ENCODE measurements at regions not wholly inside any gene's neighbourhood (a gene's known extent, or its start where the extent isn't known, plus 50 kb on each side); places are given as distances from the start of the nearest gene placed in this dataset.

DNA sequence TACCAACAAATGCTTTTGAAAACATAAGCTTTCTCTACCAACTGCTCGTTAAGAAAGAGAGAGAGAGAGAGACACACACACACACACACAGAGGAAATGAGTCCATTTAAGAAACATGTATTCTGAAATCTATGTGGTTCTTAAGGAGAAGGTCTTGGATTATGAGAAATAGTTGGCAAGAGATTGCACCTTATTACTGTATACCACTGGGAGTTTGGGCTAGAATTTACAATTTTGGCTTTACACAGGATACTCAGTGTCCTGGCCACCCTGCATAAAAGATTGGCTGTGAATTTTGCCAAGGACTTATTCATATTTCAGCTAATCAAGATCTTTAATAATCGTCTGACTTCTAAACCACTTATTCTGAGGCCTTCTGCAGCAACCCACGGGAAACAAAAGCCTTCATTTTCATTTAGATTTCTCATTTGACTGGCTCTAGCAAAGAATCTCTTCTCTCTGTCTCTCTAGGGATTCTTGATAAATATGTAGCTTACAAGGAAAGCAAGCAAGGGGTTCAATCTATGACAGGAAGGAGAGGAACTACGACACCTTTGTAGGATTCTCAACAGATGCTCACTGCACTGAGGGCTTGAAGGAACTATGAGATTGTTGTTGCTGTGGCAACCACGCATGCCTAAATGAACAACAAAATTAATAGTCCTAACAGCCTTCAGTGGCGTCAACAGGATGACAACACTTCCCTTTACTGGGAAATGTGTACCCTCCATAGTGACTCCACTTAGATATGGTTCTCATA, 75.3 kb upstream of the GNAO1 start:
- no peak for TF ChIP-seq GRHL2 (CRISPR knock-in tag; IDR thresholded peaks at IDR 0.05; ENCODE audit: insufficient replicate concordance, severe bottlenecking)
- no peak for TF ChIP-seq OVOL2 (CRISPR knock-in tag; IDR thresholded peaks at IDR 0.05; ENCODE audit: borderline replicate concordance)
- no peak for TF ChIP-seq NR2C2 (CRISPR knock-in tag; IDR thresholded peaks at IDR 0.05)
- no peak for TF ChIP-seq NFATC4 (CRISPR knock-in tag; IDR thresholded peaks at IDR 0.05)
- TF ChIP-seq MXD4 (CRISPR knock-in tag; IDR thresholded peaks at IDR 0.05; ENCODE audit: borderline replicate concordance), result no peak
- TF ChIP-seq JUN (CRISPR knock-in tag; IDR thresholded peaks at IDR 0.05), result no peak
- TF ChIP-seq CBFB (CRISPR knock-in tag; IDR thresholded peaks at IDR 0.05; ENCODE audit: low read depth), result no peak
- TF ChIP-seq, protein P1, sequence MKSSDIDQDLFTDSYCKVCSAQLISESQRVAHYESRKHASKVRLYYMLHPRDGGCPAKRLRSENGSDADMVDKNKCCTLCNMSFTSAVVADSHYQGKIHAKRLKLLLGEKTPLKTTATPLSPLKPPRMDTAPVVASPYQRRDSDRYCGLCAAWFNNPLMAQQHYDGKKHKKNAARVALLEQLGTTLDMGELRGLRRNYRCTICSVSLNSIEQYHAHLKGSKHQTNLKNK (CRISPR knock-in tag; IDR thresholded peaks at IDR 0.05), result no peak
- TF ChIP-seq, protein P2, sequence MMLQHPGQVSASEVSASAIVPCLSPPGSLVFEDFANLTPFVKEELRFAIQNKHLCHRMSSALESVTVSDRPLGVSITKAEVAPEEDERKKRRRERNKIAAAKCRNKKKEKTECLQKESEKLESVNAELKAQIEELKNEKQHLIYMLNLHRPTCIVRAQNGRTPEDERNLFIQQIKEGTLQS (CRISPR knock-in tag; conservative IDR thresholded peaks at IDR 0.05), result no peak
- TF ChIP-seq ZNF416 (CRISPR knock-in tag; IDR thresholded peaks at IDR 0.05), result no peak
- no peak for TF ChIP-seq ZNF671 (CRISPR knock-in tag; IDR thresholded peaks at IDR 0.05)
- TF ChIP-seq ZNF263 (CRISPR knock-in tag; IDR thresholded peaks at IDR 0.05; ENCODE audit: low read depth), result no peak
- TF ChIP-seq, protein P3, sequence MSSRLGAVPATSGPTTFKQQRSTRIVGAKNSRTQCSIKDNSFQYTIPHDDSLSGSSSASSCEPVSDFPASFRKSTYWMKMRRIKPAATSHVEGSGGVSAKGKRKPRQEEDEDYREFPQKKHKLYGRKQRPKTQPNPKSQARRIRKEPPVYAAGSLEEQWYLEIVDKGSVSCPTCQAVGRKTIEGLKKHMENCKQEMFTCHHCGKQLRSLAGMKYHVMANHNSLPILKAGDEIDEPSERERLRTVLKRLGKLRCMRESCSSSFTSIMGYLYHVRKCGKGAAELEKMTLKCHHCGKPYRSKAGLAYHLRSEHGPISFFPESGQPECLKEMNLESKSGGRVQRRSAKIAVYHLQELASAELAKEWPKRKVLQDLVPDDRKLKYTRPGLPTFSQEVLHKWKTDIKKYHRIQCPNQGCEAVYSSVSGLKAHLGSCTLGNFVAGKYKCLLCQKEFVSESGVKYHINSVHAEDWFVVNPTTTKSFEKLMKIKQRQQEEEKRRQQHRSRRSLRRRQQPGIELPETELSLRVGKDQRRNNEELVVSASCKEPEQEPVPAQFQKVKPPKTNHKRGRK (CRISPR knock-in tag; IDR thresholded peaks at IDR 0.05; ENCODE audit: borderline replicate concordance), result no peak
- TF ChIP-seq, protein P4, sequence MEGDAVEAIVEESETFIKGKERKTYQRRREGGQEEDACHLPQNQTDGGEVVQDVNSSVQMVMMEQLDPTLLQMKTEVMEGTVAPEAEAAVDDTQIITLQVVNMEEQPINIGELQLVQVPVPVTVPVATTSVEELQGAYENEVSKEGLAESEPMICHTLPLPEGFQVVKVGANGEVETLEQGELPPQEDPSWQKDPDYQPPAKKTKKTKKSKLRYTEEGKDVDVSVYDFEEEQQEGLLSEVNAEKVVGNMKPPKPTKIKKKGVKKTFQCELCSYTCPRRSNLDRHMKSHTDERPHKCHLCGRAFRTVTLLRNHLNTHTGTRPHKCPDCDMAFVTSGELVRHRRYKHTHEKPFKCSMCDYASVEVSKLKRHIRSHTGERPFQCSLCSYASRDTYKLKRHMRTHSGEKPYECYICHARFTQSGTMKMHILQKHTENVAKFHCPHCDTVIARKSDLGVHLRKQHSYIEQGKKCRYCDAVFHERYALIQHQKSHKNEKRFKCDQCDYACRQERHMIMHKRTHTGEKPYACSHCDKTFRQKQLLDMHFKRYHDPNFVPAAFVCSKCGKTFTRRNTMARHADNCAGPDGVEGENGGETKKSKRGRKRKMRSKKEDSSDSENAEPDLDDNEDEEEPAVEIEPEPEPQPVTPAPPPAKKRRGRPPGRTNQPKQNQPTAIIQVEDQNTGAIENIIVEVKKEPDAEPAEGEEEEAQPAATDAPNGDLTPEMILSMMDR (IDR thresholded peaks at IDR 0.05), result no peak
- DNase-seq (ENCODE audit: low spot score) (no peak), ATAC-seq (peak; percentile 17)
- CTCF ChIA-PET, result interaction anchor here (1.2 kb wide), 4 partner anchors 75 to 202 kb away, joined by 3 to 5 read pairs (median 3); partner anchors contain the start of gene GNAO1
- POLR2A ChIA-PET, result no interaction called here
- no peak overlapping the region; the same call in 1 of the 2 replicates for H3K4me3 Mint-ChIP-seq
- peaks cover 42% of the 10 kb centered on the region for H3K4me1 Mint-ChIP-seq
- peaks cover 4% of the 10 kb centered on the region; the same call in 1 of the 2 replicates for H3K9me3 Mint-ChIP-seq
- peak overlapping the region; percentile 54 for H3K27ac Mint-ChIP-seq
- H3K36me3 Mint-ChIP-seq, result no peaks in the 10 kb centered on the region
- peaks cover 7% of the 10 kb centered on the region for H3K27me3 Mint-ChIP-seq (ENCODE audit: low read depth)

DNA sequence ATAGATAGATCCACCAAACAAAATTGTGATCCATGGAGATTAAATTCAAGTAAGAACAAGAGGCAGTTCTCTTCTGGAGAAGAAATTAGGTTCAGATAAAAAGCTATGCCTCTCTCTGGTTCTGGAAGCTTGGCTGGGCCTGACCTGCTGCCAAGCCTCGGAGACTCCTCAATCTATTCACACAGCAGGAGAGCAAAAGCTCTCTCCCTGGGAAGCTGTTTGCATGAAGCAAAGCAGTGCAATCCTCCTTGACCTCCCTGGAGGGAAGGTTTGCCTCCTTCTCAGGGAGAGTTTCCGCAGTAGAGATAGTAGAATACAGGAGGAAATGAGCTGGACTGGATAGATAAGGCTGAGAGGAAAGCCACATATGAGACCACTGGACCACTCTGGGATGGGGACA, 78.1 kb upstream of the GNAO1 start:
- Mint-ChIP-seq H3K27ac (no peak overlapping the region), H3K4me3 (no peak overlapping the region), H3K36me3 (no peaks in the 10 kb centered on the region), H3K4me1 (peaks cover 62% of the 10 kb centered on the region), H3K27me3 (ENCODE audit: low read depth) (peaks cover 7% of the 10 kb centered on the region), H3K9me3 (peaks cover 4% of the 10 kb centered on the region; the same call in 1 of the 2 replicates)
- DNase-seq (ENCODE audit: low spot score), result no peak
- TF ChIP-seq ETV6 (CRISPR knock-in tag; IDR thresholded peaks at IDR 0.05) (no peak), ZNF423 (CRISPR knock-in tag; IDR thresholded peaks at IDR 0.05) (peak; percentile 80)
- TF ChIP-seq, protein P5, sequence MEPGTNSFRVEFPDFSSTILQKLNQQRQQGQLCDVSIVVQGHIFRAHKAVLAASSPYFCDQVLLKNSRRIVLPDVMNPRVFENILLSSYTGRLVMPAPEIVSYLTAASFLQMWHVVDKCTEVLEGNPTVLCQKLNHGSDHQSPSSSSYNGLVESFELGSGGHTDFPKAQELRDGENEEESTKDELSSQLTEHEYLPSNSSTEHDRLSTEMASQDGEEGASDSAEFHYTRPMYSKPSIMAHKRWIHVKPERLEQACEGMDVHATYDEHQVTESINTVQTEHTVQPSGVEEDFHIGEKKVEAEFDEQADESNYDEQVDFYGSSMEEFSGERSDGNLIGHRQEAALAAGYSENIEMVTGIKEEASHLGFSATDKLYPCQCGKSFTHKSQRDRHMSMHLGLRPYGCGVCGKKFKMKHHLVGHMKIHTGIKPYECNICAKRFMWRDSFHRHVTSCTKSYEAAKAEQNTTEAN (CRISPR knock-in tag; IDR thresholded peaks at IDR 0.05), result no peak
- ChIA-PET POLR2A (no interaction called here), CTCF (interaction anchor here (1.1 kb wide), 1 partner anchor 243 kb away, joined by 3 read pairs; no protein-coding TSS in a partner anchor)
- ATAC-seq, result peak; percentile 72

DNA sequence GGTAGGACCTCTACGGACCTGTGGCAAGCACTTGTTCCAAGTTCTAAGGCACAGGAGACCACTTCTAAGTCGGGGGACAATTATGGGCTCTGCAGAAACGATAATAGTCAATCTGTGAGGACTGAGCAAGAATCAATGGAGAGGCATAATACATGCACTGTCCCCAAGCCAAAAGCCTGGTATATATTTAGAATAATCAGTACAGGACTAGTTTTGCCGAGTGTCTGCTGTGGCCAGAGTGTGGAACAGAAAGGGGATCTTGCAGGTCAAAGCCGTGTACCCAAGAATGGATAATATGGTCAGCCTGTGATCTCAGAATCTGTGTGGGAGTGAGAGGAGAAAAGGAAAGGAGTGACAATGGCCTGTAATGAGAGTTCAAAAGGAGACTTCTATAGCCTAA, 80.2 kb upstream of the GNAO1 start:
- ATAC-seq, result no peak

More for the DNA sequence above, 80.2 kb upstream of the GNAO1 start:
- POLR2A ChIA-PET, result no interaction called here
- no peaks in the 10 kb centered on the region for H3K36me3 Mint-ChIP-seq
- no peak overlapping the region for H3K4me3 Mint-ChIP-seq
- DNase-seq (ENCODE audit: low spot score), result no peak
- H3K27ac Mint-ChIP-seq, result no peak overlapping the region
- H3K4me1 Mint-ChIP-seq, result peaks cover 56% of the 10 kb centered on the region
- peaks cover 7% of the 10 kb centered on the region for H3K27me3 Mint-ChIP-seq (ENCODE audit: low read depth)
- CTCF ChIA-PET, result interaction anchor here (0.6 kb wide), 1 partner anchor 17 kb away, joined by 3 read pairs; no protein-coding TSS in a partner anchor
- H3K9me3 Mint-ChIP-seq, result peaks cover 4% of the 10 kb centered on the region; the same call in 1 of the 2 replicates
- TF ChIP-seq TEAD4 (CRISPR knock-in tag; IDR thresholded peaks at IDR 0.05) (no peak), ZNF423 (CRISPR knock-in tag; IDR thresholded peaks at IDR 0.05) (no peak), ZNF416 (CRISPR knock-in tag; IDR thresholded peaks at IDR 0.05) (no peak), JUN (CRISPR knock-in tag; IDR thresholded peaks at IDR 0.05) (no peak), GRHL2 (CRISPR knock-in tag; IDR thresholded peaks at IDR 0.05; ENCODE audit: insufficient replicate concordance, severe bottlenecking) (no peak)
- TF ChIP-seq, protein P6, sequence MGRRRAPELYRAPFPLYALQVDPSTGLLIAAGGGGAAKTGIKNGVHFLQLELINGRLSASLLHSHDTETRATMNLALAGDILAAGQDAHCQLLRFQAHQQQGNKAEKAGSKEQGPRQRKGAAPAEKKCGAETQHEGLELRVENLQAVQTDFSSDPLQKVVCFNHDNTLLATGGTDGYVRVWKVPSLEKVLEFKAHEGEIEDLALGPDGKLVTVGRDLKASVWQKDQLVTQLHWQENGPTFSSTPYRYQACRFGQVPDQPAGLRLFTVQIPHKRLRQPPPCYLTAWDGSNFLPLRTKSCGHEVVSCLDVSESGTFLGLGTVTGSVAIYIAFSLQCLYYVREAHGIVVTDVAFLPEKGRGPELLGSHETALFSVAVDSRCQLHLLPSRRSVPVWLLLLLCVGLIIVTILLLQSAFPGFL (CRISPR knock-in tag; IDR thresholded peaks at IDR 0.05; ENCODE audit: borderline replicate concordance), result no peak
- TF ChIP-seq, protein P1 (CRISPR knock-in tag; IDR thresholded peaks at IDR 0.05), result no peak
- TF ChIP-seq, protein P7, sequence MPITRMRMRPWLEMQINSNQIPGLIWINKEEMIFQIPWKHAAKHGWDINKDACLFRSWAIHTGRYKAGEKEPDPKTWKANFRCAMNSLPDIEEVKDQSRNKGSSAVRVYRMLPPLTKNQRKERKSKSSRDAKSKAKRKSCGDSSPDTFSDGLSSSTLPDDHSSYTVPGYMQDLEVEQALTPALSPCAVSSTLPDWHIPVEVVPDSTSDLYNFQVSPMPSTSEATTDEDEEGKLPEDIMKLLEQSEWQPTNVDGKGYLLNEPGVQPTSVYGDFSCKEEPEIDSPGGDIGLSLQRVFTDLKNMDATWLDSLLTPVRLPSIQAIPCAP (CRISPR knock-in tag; IDR thresholded peaks at IDR 0.05), result no peak
